Endothelial cell of umbilical vein (primary cell): ENCODE measurements at regions not wholly inside any gene's neighbourhood (a gene's known extent, or its start where the extent isn't known, plus 50 kb on each side); places are given as distances from the start of the nearest gene placed in this dataset.

ENCODE experiments used
- BruUV-seq: library from RNA; stranded (reverse); fragments of 400-500 nt; replicated peaks from 2 replicates; lab custom pipeline; 2021; lab: Mats Ljungman, UMichigan
- CTCF ChIA-PET: fragments of 300-600, 350-600 bp; sonication (Branson Sonifier 250); formaldehyde crosslinking; loops from one replicate; lab custom pipeline; 2021; ENCODE audit warnings: antibody characterized with exemption, inconsistent platforms; lab: Charles Lee
- POLR2A ChIA-PET: fragments of 300-600, 350-600 bp; sonication (Branson Sonifier 250); formaldehyde crosslinking; loops from one replicate; lab custom pipeline; 2021; ENCODE audit warnings: antibody characterized with exemption, inconsistent platforms; lab: Charles Lee
- DNase-seq: peaks from one replicate; pipeline ENCODE4 v3.0.0-alpha.2; 2011; ENCODE audit warnings: low read depth, low spot score
- FAIRE-seq: peaks from 2 replicates; lab custom pipeline; 2011; peaks lifted over from hg19 to GRCh38; lab: Jason Lieb, UNC
- H2AFZ ChIP-seq: 2 replicates; pipeline ENCODE4 v1.6.0; 2012; ENCODE audit warnings: low read depth, low read length, control low read depth, inconsistent platforms
- H3K27ac ChIP-seq: 2 replicates; pipeline ENCODE4 v1.5.1; 2011; ENCODE audit warnings: low read depth, mild to moderate bottlenecking, control low read depth, low read length, moderate library complexity; ENCODE audit not compliant: insufficient read depth
- H3K27me3 ChIP-seq, 2 experiments: 2 replicates each; pipeline versions ENCODE4 v1.6.0 to v1.6.1; 2011; ENCODE audit warnings: low read length in 2 of 2, mixed read lengths in 1 of 2; ENCODE audit not compliant: control insufficient read depth in 2 of 2, insufficient read depth in 2 of 2
- H3K36me3 ChIP-seq, 2 experiments: 2 replicates in 1 of 2; 3 replicates in 1 of 2; pipeline ENCODE4 v1.5.1; 2011; ENCODE audit warnings: low read length in 2 of 2, mild to moderate bottlenecking in 1 of 2, moderate library complexity in 1 of 2; ENCODE audit not compliant: control insufficient read depth in 2 of 2, insufficient read depth in 2 of 2; ENCODE audit errors: extremely low read depth in 1 of 2
- H3K4me1 ChIP-seq: 3 replicates; pipeline ENCODE4 v1.5.1; 2011; ENCODE audit warnings: mild to moderate bottlenecking, low read length; ENCODE audit not compliant: control insufficient read depth, insufficient read depth; ENCODE audit errors: extremely low read depth
- H3K4me2 ChIP-seq: 2 replicates; pipeline ENCODE4 v1.6.1; 2011; ENCODE audit warnings: low read length, control low read depth, mixed read lengths; ENCODE audit not compliant: insufficient read depth
- H3K4me3 ChIP-seq, 3 experiments: fragments of 200-600 bp in 1 of 3; sonication (generic), shearing (Covaris generic) in 1 of 3; replicated peaks in 1 of 3; 2 replicates each; pipeline ENCODE4 v1.5.1; 2011 to 2016; ENCODE audit warnings: control low read depth in 3 of 3, low read length in 3 of 3, mild to moderate bottlenecking in 2 of 3, inconsistent platforms in 1 of 3, low read depth in 1 of 3, moderate library complexity in 1 of 3; ENCODE audit not compliant: insufficient read depth in 1 of 3
- H3K79me2 ChIP-seq: 2 replicates; pipeline ENCODE4 v1.6.0; 2012; ENCODE audit warnings: low read length, inconsistent platforms; ENCODE audit not compliant: control insufficient read depth, insufficient read depth
- H3K9ac ChIP-seq: replicated peaks from 2 replicates; pipeline ENCODE3; 2011; ENCODE audit warnings: low read length, control low read depth; ENCODE audit not compliant: insufficient read depth; ENCODE audit errors: extremely low read depth
- H3K9me1 ChIP-seq: replicated peaks from 3 replicates; pipeline ENCODE4 v1.6.0; 2011; ENCODE audit warnings: mild to moderate bottlenecking, low read length; ENCODE audit not compliant: control insufficient read depth, insufficient read depth; ENCODE audit errors: extremely low read depth
- H3K9me3 ChIP-seq: replicated peaks from 2 replicates; pipeline ENCODE4 v1.5.1; 2012; ENCODE audit warnings: low read length, inconsistent platforms; ENCODE audit not compliant: control insufficient read depth, insufficient read depth
- H4K20me1 ChIP-seq: replicated peaks from 2 replicates; pipeline ENCODE3; 2011; ENCODE audit warnings: mild to moderate bottlenecking, low read length; ENCODE audit not compliant: control insufficient read depth, insufficient read depth; ENCODE audit errors: extremely low read depth
- EZH2 ChIP-seq: IDR thresholded peaks from 2 replicates; pipeline ENCODE4 v1.6.1; 2012; ENCODE audit warnings: borderline replicate concordance, low read depth, mild to moderate bottlenecking, moderate library complexity, low read length, inconsistent platforms; ENCODE audit not compliant: severe bottlenecking
- GATA2 ChIP-seq: IDR thresholded peaks from 2 replicates; pipeline ENCODE4 v1.7.0; 2011; ENCODE audit warnings: low read depth, mild to moderate bottlenecking, moderate library complexity, mixed read lengths, low read length; ENCODE audit not compliant: insufficient read length, insufficient read depth
- JUN ChIP-seq: IDR thresholded peaks from 2 replicates; pipeline ENCODE4 v1.6.1; 2011; ENCODE audit warnings: borderline replicate concordance, low read depth; ENCODE audit not compliant: insufficient read length, insufficient read depth
- MYC ChIP-seq: IDR thresholded peaks from one replicate; pipeline ENCODE4 v1.6.1; 2011; ENCODE audit warnings: mild to moderate bottlenecking, low read depth, low read length
- POLR2A ChIP-seq: IDR thresholded peaks from 2 replicates; pipeline ENCODE4 v1.6.1; 2012; ENCODE audit warnings: low read depth, mild to moderate bottlenecking, control low read depth, low read length
- POLR2AphosphoS5 ChIP-seq: IDR thresholded peaks from 2 replicates; pipeline ENCODE4 v1.6.1; 2012; ENCODE audit warnings: low read depth, mild to moderate bottlenecking, control low read depth, low read length, moderate library complexity; ENCODE audit not compliant: insufficient read depth
- dilution Hi-C: fragments of 300-500 bp; cut with MboI; formaldehyde crosslinking; loops from one replicate; pipeline ENCODE4 v1.15.0; 2019; ENCODE audit warnings: low sequenced_read_pairs; ENCODE audit not compliant: extremely low pct_ligation_motif_present
- intact Hi-C: fragments of 100-400 bp; cut with micrococcal nuclease; formaldehyde crosslinking; loops from one replicate; pipeline ENCODE4 v1.10.0; 2022
- TF ChIP-seq, protein P1 (sequence below), 2 donors: IDR thresholded peaks; 1 replicate in 1 of 2; 2 replicates in 1 of 2; pipeline ENCODE4 v1.5.1; 2011; ENCODE audit warnings: low read length in 2 of 2, mild to moderate bottlenecking in 2 of 2, moderate library complexity in 2 of 2, control low read depth in 1 of 2, inconsistent platforms in 1 of 2, low read depth in 1 of 2; ENCODE audit not compliant: insufficient read depth in 1 of 2; ENCODE audit errors: extremely low read depth in 1 of 2
- TF ChIP-seq, protein P2 (sequence below): IDR thresholded peaks from 2 replicates; pipeline ENCODE4 v1.6.1; 2011; ENCODE audit not compliant: insufficient read depth, insufficient read length

DNA sequence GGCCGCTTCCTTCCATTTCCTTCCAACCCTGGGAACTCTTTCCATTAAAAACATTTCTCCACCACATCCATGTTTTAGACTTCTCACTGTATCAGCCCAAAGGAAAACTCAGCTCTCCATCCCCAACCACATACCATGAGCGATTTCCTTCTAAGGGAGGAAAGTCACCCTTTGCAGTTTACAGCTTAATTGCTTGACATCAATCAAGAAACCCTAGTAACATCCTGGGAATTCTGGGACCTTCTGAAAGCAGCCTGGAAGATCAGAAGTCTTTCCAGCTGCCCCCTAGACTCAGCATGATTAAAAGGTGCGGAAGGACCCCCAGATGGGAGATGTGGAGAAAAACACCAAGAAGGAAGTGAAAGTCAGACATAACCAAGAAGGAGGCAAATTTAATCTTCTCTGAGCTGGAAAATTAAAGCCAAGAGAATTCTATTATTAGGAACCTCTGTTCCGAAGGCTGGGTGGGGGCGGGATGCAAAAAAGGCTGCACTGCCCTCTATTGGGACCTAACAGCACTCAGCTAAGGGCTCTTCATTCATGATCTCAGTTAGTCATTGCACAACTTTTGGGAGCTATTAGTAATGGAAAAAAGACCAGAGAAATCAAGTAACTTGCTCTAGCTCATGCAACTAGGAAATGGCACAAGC, 73.3 kb upstream of the PLXNC1 start:
- no peak overlapping the region for H2AFZ ChIP-seq
- FAIRE-seq: peak; percentile 37
- peak; percentile 28 for DNase-seq
- H3K4me1 ChIP-seq: no peaks in the 10 kb centered on the region
- H4K20me1 ChIP-seq: no peaks in the 10 kb centered on the region
- peaks cover 8 to 9% of the 10 kb centered on the region in 2 experiments for H3K27me3 ChIP-seq
- dilution Hi-C loops: no loop called here
- no peaks in the 10 kb centered on the region for H3K9me1 ChIP-seq
- no peak overlapping the region for H3K9ac ChIP-seq
- intact Hi-C loops: loop anchor here (1.0 kb wide), 2 partner anchors 308 to 506 kb away; no protein-coding TSS in a partner anchor
- no peaks in the 10 kb centered on the region for H3K79me2 ChIP-seq
- H3K27ac ChIP-seq: no peak overlapping the region
- no peak overlapping the region for H3K4me3 ChIP-seq
- H3K4me2 ChIP-seq: no peak overlapping the region
- POLR2A ChIA-PET: no interaction called here
- CTCF ChIA-PET: interaction anchor here (0.6 to 6.3 kb wide), 35 partner anchors 9 to 655 kb away, joined by 3 to 76 read pairs (median 4); no protein-coding TSS in a partner anchor
- no TSS peak for BruUV-seq
- H3K9me3 ChIP-seq: no peaks in the 10 kb centered on the region
- no peaks in the 10 kb centered on the region for H3K36me3 ChIP-seq
- TF ChIP-seq, protein P1, sequence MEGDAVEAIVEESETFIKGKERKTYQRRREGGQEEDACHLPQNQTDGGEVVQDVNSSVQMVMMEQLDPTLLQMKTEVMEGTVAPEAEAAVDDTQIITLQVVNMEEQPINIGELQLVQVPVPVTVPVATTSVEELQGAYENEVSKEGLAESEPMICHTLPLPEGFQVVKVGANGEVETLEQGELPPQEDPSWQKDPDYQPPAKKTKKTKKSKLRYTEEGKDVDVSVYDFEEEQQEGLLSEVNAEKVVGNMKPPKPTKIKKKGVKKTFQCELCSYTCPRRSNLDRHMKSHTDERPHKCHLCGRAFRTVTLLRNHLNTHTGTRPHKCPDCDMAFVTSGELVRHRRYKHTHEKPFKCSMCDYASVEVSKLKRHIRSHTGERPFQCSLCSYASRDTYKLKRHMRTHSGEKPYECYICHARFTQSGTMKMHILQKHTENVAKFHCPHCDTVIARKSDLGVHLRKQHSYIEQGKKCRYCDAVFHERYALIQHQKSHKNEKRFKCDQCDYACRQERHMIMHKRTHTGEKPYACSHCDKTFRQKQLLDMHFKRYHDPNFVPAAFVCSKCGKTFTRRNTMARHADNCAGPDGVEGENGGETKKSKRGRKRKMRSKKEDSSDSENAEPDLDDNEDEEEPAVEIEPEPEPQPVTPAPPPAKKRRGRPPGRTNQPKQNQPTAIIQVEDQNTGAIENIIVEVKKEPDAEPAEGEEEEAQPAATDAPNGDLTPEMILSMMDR (IDR thresholded peaks at IDR 0.05; ENCODE audit: extremely low read depth in 1 of 2, insufficient read depth in 1 of 2, low read depth in 1 of 2, low read length in 2 of 2): peak; percentile 43 to 46
- TF ChIP-seq, protein P2, sequence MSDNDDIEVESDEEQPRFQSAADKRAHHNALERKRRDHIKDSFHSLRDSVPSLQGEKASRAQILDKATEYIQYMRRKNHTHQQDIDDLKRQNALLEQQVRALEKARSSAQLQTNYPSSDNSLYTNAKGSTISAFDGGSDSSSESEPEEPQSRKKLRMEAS: no peak

DNA sequence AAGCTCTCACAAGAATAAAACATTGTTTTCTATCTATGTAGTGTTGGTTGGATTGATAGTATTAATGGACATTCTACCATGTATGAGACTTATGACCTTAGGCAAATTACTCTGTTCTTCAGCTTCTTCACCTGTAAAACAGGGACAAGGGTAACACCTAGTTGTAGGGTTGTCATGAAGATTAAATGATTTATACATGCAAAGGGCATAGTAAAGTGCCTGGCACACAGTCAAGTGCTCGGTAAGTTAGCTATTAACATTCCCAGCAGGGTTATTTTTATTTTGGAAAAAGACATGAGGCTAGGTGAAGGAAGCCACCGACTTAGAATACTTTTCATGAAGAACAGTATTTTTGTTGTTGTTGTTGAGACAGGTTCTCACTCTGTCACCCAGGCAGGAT, 71.2 kb upstream of the PLXNC1 start:
- dilution Hi-C loops: no loop called here
- FAIRE-seq (no peak), DNase-seq (no peak)
- Histone ChIP-seq H3K27ac (no peak overlapping the region), H3K9me1 (no peaks in the 10 kb centered on the region), H3K9me3 (no peaks in the 10 kb centered on the region), H3K79me2 (no peaks in the 10 kb centered on the region), H4K20me1 (no peaks in the 10 kb centered on the region), H3K4me2 (no peak overlapping the region), H3K27me3 (peaks cover 10 to 11% of the 10 kb centered on the region in 2 experiments), H3K9ac (no peak overlapping the region), H3K36me3 (no peaks in the 10 kb centered on the region), H2AFZ (no peak overlapping the region), H3K4me1 (no peaks in the 10 kb centered on the region), H3K4me3 (no peak overlapping the region)
- intact Hi-C loops: no loop called here
- ChIA-PET POLR2A (no interaction called here), CTCF (interaction anchor here (1.2 to 6.3 kb wide), 4 partner anchors 24 to 574 kb away, joined by 3 to 76 read pairs (median 50); no protein-coding TSS in a partner anchor)
- BruUV-seq: no TSS peak
- TF ChIP-seq, protein P1 (IDR thresholded peaks at IDR 0.05; ENCODE audit: extremely low read depth in 1 of 2, insufficient read depth in 1 of 2, low read depth in 1 of 2, low read length in 2 of 2): no peak
- TF ChIP-seq MYC (no peak), POLR2AphosphoS5 (no peak), JUN (no peak), GATA2 (no peak), EZH2 (no peak), POLR2A (no peak)
- TF ChIP-seq, protein P2: no peak
